ENCODE measurements at regions not wholly inside any gene's neighbourhood (a gene's known extent, or its start where the extent isn't known, plus 50 kb on each side); places are given as distances from the start of the nearest gene placed in this dataset.

DNA sequence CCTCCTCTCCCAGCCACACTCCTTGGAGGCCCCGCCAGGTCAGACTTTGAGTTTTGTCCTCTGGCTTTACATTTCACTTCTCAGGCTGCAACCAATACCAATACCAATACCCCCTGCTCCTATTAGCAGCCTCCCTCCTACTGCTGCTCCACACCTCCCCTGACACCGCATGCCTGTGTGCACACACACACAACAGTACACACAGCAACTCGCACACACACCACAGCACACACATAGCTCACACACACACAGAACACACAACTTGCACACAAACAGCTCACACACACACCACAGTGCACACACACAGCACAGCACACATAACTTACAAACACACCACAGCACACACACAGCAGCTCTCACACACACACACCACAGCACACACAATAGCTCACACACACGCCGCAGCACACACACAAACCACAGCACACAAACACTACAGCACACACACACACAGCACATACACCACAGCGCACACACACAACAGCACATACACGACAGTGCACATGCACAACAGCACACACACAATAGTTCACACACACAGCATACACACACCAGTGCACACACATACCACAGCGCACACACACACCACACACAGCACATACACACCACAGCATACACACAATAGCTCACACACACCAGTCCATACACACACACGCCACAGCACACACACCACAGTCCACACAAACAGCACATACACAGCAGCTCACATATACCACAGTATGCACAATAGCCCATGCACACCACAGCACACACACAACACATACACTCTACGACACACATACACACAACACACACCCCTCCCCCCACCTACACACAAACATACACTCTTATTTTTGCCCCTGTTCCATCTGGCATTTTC lies 204.7 kb downstream of the UACA start:
- WGBS (ENCODE audit: low lambda C conversion rate, missing lambda C conversion rate) = 94% methylated on average over 10 of the region's 10 CpGs
- H3K9me2 ChIP-seq (replicated peaks; ENCODE audit: insufficient read depth) = no peaks in the 10 kb centered on the region
- TF ChIP-seq EZH2phosphoT487 (IDR thresholded peaks at IDR 0.05; ENCODE audit: low read depth, severe bottlenecking, unreplicated experiment) (no peak), EZH2 (IDR thresholded peaks at IDR 0.05; ENCODE audit: borderline replicate concordance) (no peak)
- TF ChIP-seq, protein P1, sequence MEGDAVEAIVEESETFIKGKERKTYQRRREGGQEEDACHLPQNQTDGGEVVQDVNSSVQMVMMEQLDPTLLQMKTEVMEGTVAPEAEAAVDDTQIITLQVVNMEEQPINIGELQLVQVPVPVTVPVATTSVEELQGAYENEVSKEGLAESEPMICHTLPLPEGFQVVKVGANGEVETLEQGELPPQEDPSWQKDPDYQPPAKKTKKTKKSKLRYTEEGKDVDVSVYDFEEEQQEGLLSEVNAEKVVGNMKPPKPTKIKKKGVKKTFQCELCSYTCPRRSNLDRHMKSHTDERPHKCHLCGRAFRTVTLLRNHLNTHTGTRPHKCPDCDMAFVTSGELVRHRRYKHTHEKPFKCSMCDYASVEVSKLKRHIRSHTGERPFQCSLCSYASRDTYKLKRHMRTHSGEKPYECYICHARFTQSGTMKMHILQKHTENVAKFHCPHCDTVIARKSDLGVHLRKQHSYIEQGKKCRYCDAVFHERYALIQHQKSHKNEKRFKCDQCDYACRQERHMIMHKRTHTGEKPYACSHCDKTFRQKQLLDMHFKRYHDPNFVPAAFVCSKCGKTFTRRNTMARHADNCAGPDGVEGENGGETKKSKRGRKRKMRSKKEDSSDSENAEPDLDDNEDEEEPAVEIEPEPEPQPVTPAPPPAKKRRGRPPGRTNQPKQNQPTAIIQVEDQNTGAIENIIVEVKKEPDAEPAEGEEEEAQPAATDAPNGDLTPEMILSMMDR (IDR thresholded peaks at IDR 0.05; ENCODE audit: poor library complexity) = no peak
- no peak overlapping the region for H3K27ac ChIP-seq
- H3K4me2 ChIP-seq = peak overlapping the region; percentile 38
- DNase-seq (ENCODE audit: low spot score) = no peak
- no peaks in the 10 kb centered on the region for H3K27me3 ChIP-seq
- no peak overlapping the region for H2AFZ ChIP-seq
- H3K79me2 ChIP-seq = no peaks in the 10 kb centered on the region
- H3K4me1 ChIP-seq (ENCODE audit: insufficient read depth) = peaks cover 11% of the 10 kb centered on the region
- H3K36me3 ChIP-seq (replicated peaks; ENCODE audit: insufficient read depth, low read depth) = no peaks in the 10 kb centered on the region
- no peaks in the 10 kb centered on the region for H3K9me3 ChIP-seq (ENCODE audit: low read depth)
- no peaks in the 10 kb centered on the region for H4K20me1 ChIP-seq (ENCODE audit: insufficient read depth, poor library complexity, severe bottlenecking)
- no peak overlapping the region for H3K4me3 ChIP-seq

DNA sequence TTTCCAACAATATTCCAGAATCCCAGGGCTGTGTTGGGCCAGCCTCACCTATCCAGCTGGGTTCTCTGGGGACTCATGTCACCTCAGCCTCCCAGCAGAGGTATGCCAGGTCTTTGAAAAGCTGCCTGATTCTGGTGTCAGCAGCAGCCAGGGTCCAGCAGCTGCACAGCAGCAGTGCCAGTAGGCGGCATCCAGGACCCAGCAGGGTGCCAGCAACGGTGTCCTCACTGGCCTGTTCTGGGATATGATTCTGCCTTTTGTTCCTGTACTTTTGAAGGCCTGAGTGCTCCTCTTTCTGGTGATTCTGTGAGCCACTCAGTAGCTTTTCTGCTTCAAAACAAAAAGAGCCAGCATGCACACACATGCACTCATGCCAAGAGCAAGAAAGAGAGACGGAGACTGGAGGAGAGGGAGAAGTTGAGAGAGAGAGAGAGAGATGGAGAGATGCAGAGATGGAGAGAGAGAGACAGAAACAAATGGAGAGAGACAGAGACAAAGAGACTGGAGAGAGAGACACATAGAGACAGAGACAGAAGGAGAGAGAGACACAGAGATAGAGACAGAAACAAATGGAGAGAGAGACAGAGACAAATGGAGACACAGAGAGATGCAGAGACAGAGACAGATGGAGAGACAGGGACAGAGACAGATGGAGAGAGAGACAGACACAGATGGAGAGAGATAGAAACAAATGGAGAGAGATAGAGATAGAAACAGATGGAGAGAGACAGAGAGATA lies 205.7 kb downstream of the UACA start:
- Histone ChIP-seq H3K36me3 (replicated peaks; ENCODE audit: insufficient read depth, low read depth) (no peaks in the 10 kb centered on the region), H3K27ac (no peak overlapping the region), H4K20me1 (ENCODE audit: insufficient read depth, poor library complexity, severe bottlenecking) (no peaks in the 10 kb centered on the region), H2AFZ (no peak overlapping the region), H3K9me3 (ENCODE audit: low read depth) (no peaks in the 10 kb centered on the region), H3K4me2 (no peak overlapping the region), H3K4me1 (ENCODE audit: insufficient read depth) (peaks cover 11% of the 10 kb centered on the region), H3K79me2 (no peaks in the 10 kb centered on the region), H3K27me3 (no peaks in the 10 kb centered on the region), H3K9me2 (replicated peaks; ENCODE audit: insufficient read depth) (no peaks in the 10 kb centered on the region), H3K4me3 (no peak overlapping the region)
- DNase-seq (ENCODE audit: low spot score) = no peak
- TF ChIP-seq EZH2 (IDR thresholded peaks at IDR 0.05; ENCODE audit: borderline replicate concordance) (no peak), EZH2phosphoT487 (IDR thresholded peaks at IDR 0.05; ENCODE audit: low read depth, severe bottlenecking, unreplicated experiment) (no peak)
- TF ChIP-seq, protein P1 (IDR thresholded peaks at IDR 0.05; ENCODE audit: poor library complexity) = no peak
- WGBS (ENCODE audit: low lambda C conversion rate, missing lambda C conversion rate) = 81% methylated on average over 3 of the region's 3 CpGs

DNA sequence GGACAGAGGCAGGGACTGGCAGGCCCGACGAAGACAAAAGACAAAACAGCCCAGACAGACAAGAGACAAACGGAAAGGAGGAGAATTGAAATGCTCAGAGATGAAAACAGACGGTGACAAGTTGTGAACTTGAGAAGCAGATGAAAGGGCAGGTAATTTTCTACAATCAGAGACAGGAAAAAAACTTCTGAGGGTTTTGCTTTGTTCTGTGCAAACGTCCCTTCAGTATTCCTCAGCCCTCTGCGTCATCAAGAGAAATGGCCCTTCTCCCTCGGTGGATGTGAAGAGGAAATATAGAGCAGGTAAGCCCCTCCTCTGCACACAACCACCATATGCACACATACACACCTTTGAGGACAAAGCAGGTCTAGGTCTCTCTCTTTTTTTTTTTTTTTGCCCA lies 206.6 kb downstream of the UACA start:
- no peak for DNase-seq (ENCODE audit: low spot score)
- Histone ChIP-seq H3K4me2 (no peak overlapping the region), H3K36me3 (replicated peaks; ENCODE audit: insufficient read depth, low read depth) (no peaks in the 10 kb centered on the region), H3K27ac (no peak overlapping the region), H3K9me3 (ENCODE audit: low read depth) (no peaks in the 10 kb centered on the region), H3K79me2 (no peaks in the 10 kb centered on the region), H3K4me3 (no peak overlapping the region), H2AFZ (no peak overlapping the region), H4K20me1 (ENCODE audit: insufficient read depth, poor library complexity, severe bottlenecking) (no peaks in the 10 kb centered on the region), H3K4me1 (ENCODE audit: insufficient read depth) (peaks cover 11% of the 10 kb centered on the region), H3K9me2 (replicated peaks; ENCODE audit: insufficient read depth) (no peaks in the 10 kb centered on the region), H3K27me3 (no peaks in the 10 kb centered on the region)
- TF ChIP-seq EZH2 (IDR thresholded peaks at IDR 0.05; ENCODE audit: borderline replicate concordance) (no peak), EZH2phosphoT487 (IDR thresholded peaks at IDR 0.05; ENCODE audit: low read depth, severe bottlenecking, unreplicated experiment) (no peak)
- TF ChIP-seq, protein P1 (IDR thresholded peaks at IDR 0.05; ENCODE audit: poor library complexity) = no peak
- 62% methylated on average over 7 of the region's 7 CpGs for WGBS (ENCODE audit: low lambda C conversion rate, missing lambda C conversion rate)

Data from hepatocyte (in vitro differentiated cells).